IMR-90 (cell line): ENCODE measurements at regions not wholly inside any gene's neighbourhood (a gene's known extent, or its start where the extent isn't known, plus 50 kb on each side); places are given as distances from the start of the nearest gene placed in this dataset.

Experiments
- ATAC-seq: fragments of 200-7000 bp; cut with Tn5 transposase; 2 replicates; pipeline ENCODE4 v1.9.1; 2020; ENCODE audit warnings: low read depth, mild to moderate bottlenecking, moderate library complexity
- BruUV-seq: library from RNA; stranded (reverse); fragments of 400-500 nt; replicated peaks from 2 replicates; lab custom pipeline; 2021; lab: Mats Ljungman, UMichigan
- CTCF ChIA-PET: fragments of 300-600 bp; formaldehyde crosslinking; extraction: SDS; loops from one replicate; lab custom pipeline; 2021; ENCODE audit warnings: antibody characterized with exemption; lab: Yijun Ruan, JAX
- POLR2A ChIA-PET: fragments of 300-600 bp; sonication (Branson Sonifier 250); formaldehyde crosslinking; loops from one replicate; lab custom pipeline; 2022; ENCODE audit warnings: antibody characterized with exemption; ENCODE audit not compliant: unreplicated experiment; lab: Charles Lee
- DNase-seq: peaks from one replicate; pipeline ENCODE4 v3.0.0; 2013
- H2AFZ ChIP-seq: replicated peaks from 2 replicates; pipeline ENCODE3; 2013; ENCODE audit warnings: low read length, mild to moderate bottlenecking; ENCODE audit not compliant: poor library complexity
- H2AK5ac ChIP-seq: 2 replicates; pipeline ENCODE4 v1.6.1; 2013; ENCODE audit warnings: low read depth, low read length, inconsistent platforms
- H2AK9ac ChIP-seq: replicated peaks from 2 replicates; pipeline ENCODE3; 2013; ENCODE audit warnings: mild to moderate bottlenecking, low read depth, low read length, moderate library complexity; ENCODE audit not compliant: poor library complexity
- H2BK120ac ChIP-seq: 2 replicates; pipeline ENCODE4 v1.6.1; 2013; ENCODE audit warnings: low read depth, low read length, inconsistent platforms
- H2BK15ac ChIP-seq: 3 replicates; pipeline ENCODE4 v1.6.1; 2013; ENCODE audit warnings: low read depth, low read length, inconsistent platforms
- H2BK20ac ChIP-seq: 2 replicates; pipeline ENCODE4 v1.6.1; 2013; ENCODE audit warnings: low read depth, mild to moderate bottlenecking, inconsistent platforms, low read length, moderate library complexity
- H2BK5ac ChIP-seq: 2 replicates; pipeline ENCODE4 v1.6.1; 2013; ENCODE audit warnings: mild to moderate bottlenecking, low read depth, low read length, inconsistent platforms; ENCODE audit not compliant: poor library complexity, severe bottlenecking
- H3K14ac ChIP-seq: replicated peaks from 2 replicates; pipeline ENCODE4 v1.6.1; 2013; ENCODE audit warnings: low read depth, low read length, inconsistent platforms
- H3K18ac ChIP-seq: 2 replicates; pipeline ENCODE4 v1.6.1; 2013; ENCODE audit warnings: low read depth, low read length, control low read depth
- H3K23ac ChIP-seq: 2 replicates; pipeline ENCODE4 v1.6.1; 2013; ENCODE audit warnings: low read depth, low read length, inconsistent platforms
- H3K27ac ChIP-seq: 2 replicates; pipeline ENCODE4 v1.5.1; 2013; ENCODE audit warnings: mild to moderate bottlenecking, control low read depth, low read length; ENCODE audit not compliant: insufficient read depth
- H3K27me3 ChIP-seq: 2 replicates; pipeline ENCODE4 v1.6.1; 2013; ENCODE audit warnings: low read length; ENCODE audit not compliant: control insufficient read depth, insufficient read depth
- H3K36me3 ChIP-seq: 2 replicates; pipeline ENCODE4 v1.6.1; 2013; ENCODE audit warnings: low read length, mixed read lengths; ENCODE audit not compliant: control insufficient read depth, insufficient read depth
- H3K4ac ChIP-seq: 2 replicates; pipeline ENCODE4 v1.6.1; 2013; ENCODE audit warnings: low read depth, low read length, inconsistent platforms
- H3K4me1 ChIP-seq: 2 replicates; pipeline ENCODE4 v1.6.1; 2013; ENCODE audit warnings: low read length, mixed read lengths; ENCODE audit not compliant: control insufficient read depth, insufficient read depth
- H3K4me2 ChIP-seq: 2 replicates; pipeline ENCODE4 v1.6.1; 2013; ENCODE audit warnings: low read depth, mild to moderate bottlenecking, control low read depth, low read length, moderate library complexity
- H3K4me3 ChIP-seq: 2 replicates; pipeline ENCODE4 v1.5.1; 2013; ENCODE audit warnings: low read depth, mild to moderate bottlenecking, control low read depth, low read length, moderate library complexity; ENCODE audit not compliant: insufficient read depth
- H3K56ac ChIP-seq: 2 replicates; pipeline ENCODE4 v1.6.1; 2013; ENCODE audit warnings: low read length, inconsistent platforms; ENCODE audit not compliant: insufficient read depth; ENCODE audit errors: extremely low read depth
- H3K79me1 ChIP-seq, 2 experiments: 2 replicates each; pipeline ENCODE4 v1.6.1; 2013; ENCODE audit warnings: low read length in 2 of 2, inconsistent platforms in 1 of 2, low read depth in 1 of 2
- H3K9ac ChIP-seq: 2 replicates; pipeline ENCODE4 v1.6.1; 2013; ENCODE audit warnings: low read depth, low read length, control low read depth
- H3K9me1 ChIP-seq: 2 replicates; pipeline ENCODE4 v1.6.1; 2013; ENCODE audit warnings: low read length, inconsistent platforms; ENCODE audit not compliant: insufficient read depth
- H3K9me3 ChIP-seq: 2 replicates; pipeline ENCODE4 v1.6.1; 2013; ENCODE audit warnings: low read length; ENCODE audit not compliant: control insufficient read depth, insufficient read depth
- H4K20me1 ChIP-seq: 2 replicates; pipeline ENCODE4 v1.6.1; 2013; ENCODE audit warnings: low read length, inconsistent platforms; ENCODE audit not compliant: insufficient read depth
- H4K5ac ChIP-seq: 2 replicates; pipeline ENCODE4 v1.6.1; 2013; ENCODE audit warnings: mild to moderate bottlenecking, low read depth, low read length, control low read depth
- H4K8ac ChIP-seq, 2 experiments: 2 replicates each; pipeline ENCODE4 v1.6.1; 2013; ENCODE audit warnings: low read depth in 2 of 2, low read length in 2 of 2, control low read depth in 1 of 2, inconsistent platforms in 1 of 2
- H4K91ac ChIP-seq: 2 replicates; pipeline ENCODE4 v1.6.1; 2013; ENCODE audit warnings: low read depth, low read length, inconsistent platforms; ENCODE audit not compliant: insufficient read depth
- BHLHE40 ChIP-seq: fragments of 150-350 bp; IDR thresholded peaks from 2 replicates; pipeline ENCODE4 v1.6.1; 2016; ENCODE audit warnings: mild to moderate bottlenecking, low read depth, low read length
- CEBPB ChIP-seq: IDR thresholded peaks from 2 replicates; pipeline ENCODE4 v1.6.1; 2012; ENCODE audit warnings: low read depth, low read length, improper control_type of control experiment
- CHD1 ChIP-seq: IDR thresholded peaks from 2 replicates; pipeline ENCODE4 v1.6.1; 2012; ENCODE audit warnings: low read depth, low read length, improper control_type of control experiment
- CTCF ChIP-seq: conservative IDR thresholded peaks from 2 replicates; pipeline ENCODE4 v1.5.1; 2012; ENCODE audit warnings: mild to moderate bottlenecking, low read depth, low read length, improper control_type of control experiment
- FOS ChIP-seq: fragments of 150-350 bp; IDR thresholded peaks from 2 replicates; pipeline ENCODE4 v1.6.1; 2016; ENCODE audit warnings: low read depth, low read length
- RAD21 ChIP-seq: IDR thresholded peaks from 2 replicates; pipeline ENCODE4 v1.6.1; 2012; ENCODE audit warnings: low read length, improper control_type of control experiment
- SMC3 ChIP-seq: fragments of 150-350 bp; IDR thresholded peaks from 2 replicates; pipeline ENCODE4 v1.6.1; 2016; ENCODE audit warnings: low read depth, mild to moderate bottlenecking, antibody characterized with exemption, low read length, moderate library complexity
- USF2 ChIP-seq: fragments of 150-350 bp; IDR thresholded peaks from 2 replicates; pipeline ENCODE4 v1.6.1; 2017; ENCODE audit warnings: mild to moderate bottlenecking, antibody characterized with exemption, low read length, low read depth
- WGBS, 2 experiments: methylation state at CpG; one replicate each; pipeline versions ENCODE4 v1.1.5 to v1.1.7; 2013; ENCODE audit warnings: missing lambda C conversion rate in 2 of 2; ENCODE audit not compliant: insufficient read length in 1 of 2; ENCODE audit errors: extremely low coverage in 2 of 2; 5-methylcytosine and 5-hydroxymethylcytosine counted together
- dilution Hi-C: fragments of 300-500 bp; cut with HindIII; formaldehyde crosslinking; loops from one replicate; pipeline ENCODE4 v1.14.3; 2018; ENCODE audit warnings: low sequenced_read_pairs; ENCODE audit not compliant: unreplicated experiment
- in situ Hi-C: fragments of 300-500 bp; cut with MboI; formaldehyde crosslinking; loops from 3 replicates; pipeline ENCODE4 v1.14.3; 2019; ENCODE audit warnings: low sequenced_read_pairs, inconsistent platforms, mixed read lengths
- intact Hi-C: fragments of 100-400 bp; cut with micrococcal nuclease; formaldehyde crosslinking; loops from 2 replicates; pipeline ENCODE4 v1.10.0; 2022

- Histone ChIP-seq H3K27me3 (no peaks in the 10 kb centered on the region), H3K23ac (no peak overlapping the region), H2BK5ac (no peak overlapping the region), H2BK20ac (no peak overlapping the region), H4K20me1 (no peaks in the 10 kb centered on the region), H3K79me1 (no peaks in the 10 kb centered on the region), H4K5ac (no peak overlapping the region), H3K56ac (no peak overlapping the region), H3K4ac (no peak overlapping the region), H3K14ac (no peak overlapping the region), H2BK15ac (no peak overlapping the region), H3K36me3 (no peaks in the 10 kb centered on the region), H3K27ac (no peak overlapping the region), H3K4me3 (no peak overlapping the region), H2AFZ (no peak overlapping the region), H4K8ac (no peak overlapping the region), H3K9ac (no peak overlapping the region), H2AK9ac (no peak overlapping the region), H3K4me2 (no peak overlapping the region), H3K9me1 (peaks cover 3% of the 10 kb centered on the region; the same call in 1 of the 2 replicates), H2BK120ac (no peak overlapping the region), H3K9me3 (no peaks in the 10 kb centered on the region), H4K91ac (no peak overlapping the region), H3K4me1 (no peaks in the 10 kb centered on the region), H3K18ac (no peak overlapping the region), H2AK5ac (no peak overlapping the region)
- in situ Hi-C loops: no loop called here
- ChIA-PET POLR2A (no interaction called here), CTCF (no interaction called here)
- dilution Hi-C loops: no loop called here
- DNase-seq (no peak), ATAC-seq (no peak)
- TF ChIP-seq RAD21 (peak; percentile 14; the same call in 1 of the 2 replicates), CEBPB (no peak), CHD1 (no peak), SMC3 (no peak), CTCF (peak; percentile 32; the same call in 1 of the 2 replicates), USF2 (no peak), FOS (no peak), BHLHE40 (no peak)
- intact Hi-C loops: no loop called here
- WGBS, 2 experiments: no CpG with 5 or more reads among the region's 1 CpG
- no TSS peak for BruUV-seq
Measured at GRCh38 chr6:141641406-141641805, 491.3 kb upstream of the GJE1 start.
